Left ventricle myocardium inferior (tissue), 1 donor: ENCODE measurements at regions not wholly inside any gene's neighbourhood (a gene's known extent, or its start where the extent isn't known, plus 50 kb on each side); places are given as distances from the start of the nearest gene placed in this dataset.

Experiments used
- DNase-seq: peaks from one replicate; pipeline ENCODE4 v3.0.0-alpha.2; 2020
- H3K27ac ChIP-seq: fragments of 200-600 bp; replicated peaks from 2 replicates; pipeline ENCODE4 v1.8.0; 2021
- H3K27me3 ChIP-seq: fragments of 200-600 bp; 2 replicates; pipeline ENCODE4 v1.8.0; 2021; ENCODE audit warnings: low read depth
- H3K36me3 ChIP-seq: fragments of 200-600 bp; 2 replicates; pipeline ENCODE4 v1.8.0; 2021
- H3K4me1 ChIP-seq: fragments of 200-600 bp; 2 replicates; pipeline ENCODE4 v1.8.0; 2021
- H3K4me3 ChIP-seq: fragments of 200-600 bp; 2 replicates; pipeline ENCODE4 v1.8.0; 2021; ENCODE audit warnings: mild to moderate bottlenecking, moderate library complexity
- H3K9me3 ChIP-seq: fragments of 200-600 bp; replicated peaks from 2 replicates; pipeline ENCODE4 v1.8.0; 2021
- intact Hi-C: fragments of 100-400 bp; cut with micrococcal nuclease; formaldehyde crosslinking; loops from one replicate; pipeline ENCODE4 v1.11.0; 2022
- TF ChIP-seq, protein P1 (sequence below): fragments of 200-600 bp; IDR thresholded peaks from 2 replicates; pipeline ENCODE4 v1.8.0; 2021; ENCODE audit warnings: antibody characterized with exemption, mild to moderate bottlenecking, borderline replicate concordance
- donor health status: DM: no; HTN: yes; CAD: no; lungs with severe emphysema.

DNA sequence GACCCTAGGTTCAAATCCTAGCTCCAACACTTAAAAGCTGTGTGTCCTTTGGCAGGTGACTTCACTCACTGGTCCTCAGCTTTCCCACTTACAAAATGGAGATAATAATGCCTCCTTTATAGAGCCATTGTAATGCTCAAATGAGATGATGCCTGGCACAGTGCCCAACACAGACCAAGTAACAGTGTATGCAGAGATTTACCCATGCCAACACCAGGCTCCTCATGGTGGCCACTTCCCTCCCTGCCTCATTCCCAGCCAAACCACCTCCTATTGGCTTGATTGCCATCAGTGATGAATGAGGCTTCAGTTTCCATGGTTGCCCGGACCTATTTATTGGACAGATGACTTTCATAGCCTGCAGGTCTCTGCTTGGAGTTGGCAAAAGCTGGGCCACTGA lies 469.4 kb downstream of the CDK5RAP2 start:
- TF ChIP-seq, protein P1, sequence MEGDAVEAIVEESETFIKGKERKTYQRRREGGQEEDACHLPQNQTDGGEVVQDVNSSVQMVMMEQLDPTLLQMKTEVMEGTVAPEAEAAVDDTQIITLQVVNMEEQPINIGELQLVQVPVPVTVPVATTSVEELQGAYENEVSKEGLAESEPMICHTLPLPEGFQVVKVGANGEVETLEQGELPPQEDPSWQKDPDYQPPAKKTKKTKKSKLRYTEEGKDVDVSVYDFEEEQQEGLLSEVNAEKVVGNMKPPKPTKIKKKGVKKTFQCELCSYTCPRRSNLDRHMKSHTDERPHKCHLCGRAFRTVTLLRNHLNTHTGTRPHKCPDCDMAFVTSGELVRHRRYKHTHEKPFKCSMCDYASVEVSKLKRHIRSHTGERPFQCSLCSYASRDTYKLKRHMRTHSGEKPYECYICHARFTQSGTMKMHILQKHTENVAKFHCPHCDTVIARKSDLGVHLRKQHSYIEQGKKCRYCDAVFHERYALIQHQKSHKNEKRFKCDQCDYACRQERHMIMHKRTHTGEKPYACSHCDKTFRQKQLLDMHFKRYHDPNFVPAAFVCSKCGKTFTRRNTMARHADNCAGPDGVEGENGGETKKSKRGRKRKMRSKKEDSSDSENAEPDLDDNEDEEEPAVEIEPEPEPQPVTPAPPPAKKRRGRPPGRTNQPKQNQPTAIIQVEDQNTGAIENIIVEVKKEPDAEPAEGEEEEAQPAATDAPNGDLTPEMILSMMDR, result no peak
- Histone ChIP-seq H3K27ac (no peak overlapping the region), H3K36me3 (no peaks in the 10 kb centered on the region), H3K27me3 (peaks cover 34% of the 10 kb centered on the region), H3K9me3 (no peaks in the 10 kb centered on the region), H3K4me3 (no peak overlapping the region), H3K4me1 (no peaks in the 10 kb centered on the region)
- no peak for DNase-seq
- intact Hi-C loops, result no loop called here

- H3K27me3 ChIP-seq, result peaks cover 37% of the 10 kb centered on the region
- no peaks in the 10 kb centered on the region for H3K36me3 ChIP-seq
- H3K4me1 ChIP-seq, result no peaks in the 10 kb centered on the region
- TF ChIP-seq, protein P1, result no peak
- no peaks in the 10 kb centered on the region for H3K9me3 ChIP-seq
- no peak for DNase-seq
- intact Hi-C loops, result no loop called here
- H3K4me3 ChIP-seq, result no peak overlapping the region
- H3K27ac ChIP-seq, result no peak overlapping the region
Measured at GRCh38 chr9:120109242-120109641, 470.7 kb downstream of the CDK5RAP2 start.

- intact Hi-C loops, result no loop called here
- Histone ChIP-seq H3K36me3 (no peaks in the 10 kb centered on the region), H3K4me1 (no peaks in the 10 kb centered on the region), H3K27ac (no peak overlapping the region), H3K4me3 (no peak overlapping the region), H3K9me3 (no peaks in the 10 kb centered on the region), H3K27me3 (peaks cover 45% of the 10 kb centered on the region)
- TF ChIP-seq, protein P1, result no peak
- DNase-seq, result no peak
Measured at GRCh38 chr9:120107138-120107537, 472.8 kb downstream of the CDK5RAP2 start.

- intact Hi-C loops, result no loop called here
Measured at GRCh38 chr9:120104771-120105170, 475.2 kb downstream of the CDK5RAP2 start.

DNA sequence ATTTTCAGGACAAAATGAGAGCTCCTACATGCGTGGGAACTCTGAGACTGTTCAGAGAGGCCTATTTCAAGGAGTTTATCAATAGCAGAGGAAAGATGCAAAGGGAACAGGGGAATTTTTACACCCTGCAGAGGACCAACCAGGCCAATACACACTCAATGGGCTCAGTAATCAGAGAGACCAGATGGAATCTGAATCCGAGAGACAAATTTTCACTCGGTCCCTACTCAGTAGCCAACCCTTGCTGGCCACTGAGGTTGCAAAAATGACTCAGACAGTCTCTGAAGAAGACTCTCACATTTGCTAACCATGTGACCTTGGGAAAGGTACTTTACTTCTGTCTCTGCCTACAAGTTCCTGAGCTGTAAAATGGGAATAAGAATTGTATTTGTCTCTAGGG lies 479.4 kb downstream of the CDK5RAP2 start:
- Histone ChIP-seq H3K4me3 (no peak overlapping the region), H3K27ac (no peak overlapping the region), H3K27me3 (peaks cover 10% of the 10 kb centered on the region), H3K4me1 (no peaks in the 10 kb centered on the region), H3K9me3 (no peaks in the 10 kb centered on the region), H3K36me3 (no peaks in the 10 kb centered on the region)
- no peak for DNase-seq
- TF ChIP-seq, protein P1, result no peak
- intact Hi-C loops, result no loop called here

More at GRCh38 chr9:120104771-120105170, 475.2 kb downstream of the CDK5RAP2 start:
- Histone ChIP-seq H3K27ac (no peak overlapping the region), H3K4me3 (no peak overlapping the region), H3K4me1 (no peaks in the 10 kb centered on the region), H3K27me3 (peaks cover 33% of the 10 kb centered on the region), H3K36me3 (no peaks in the 10 kb centered on the region), H3K9me3 (no peaks in the 10 kb centered on the region)
- DNase-seq, result no peak
- TF ChIP-seq, protein P1, result no peak

DNA sequence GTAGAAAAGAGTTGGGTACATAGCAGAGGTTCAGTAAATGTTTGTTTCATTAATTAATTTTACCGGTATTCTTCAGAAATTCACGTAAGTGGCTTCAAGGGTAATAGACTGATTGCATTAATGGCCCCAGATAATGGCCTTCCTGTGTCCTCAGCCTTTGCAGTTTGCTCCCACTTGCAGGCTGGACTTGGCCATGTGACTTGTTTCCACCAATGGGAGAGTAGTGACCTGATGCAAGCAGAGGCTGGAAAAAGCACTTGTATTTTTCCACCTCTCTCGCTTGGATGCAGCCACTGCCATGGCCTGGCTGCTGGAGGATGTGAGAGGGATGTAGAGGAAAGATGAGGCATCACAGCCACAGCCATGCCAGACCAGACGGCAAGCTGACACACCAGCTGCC lies 480.9 kb downstream of the CDK5RAP2 start:
- Histone ChIP-seq H3K4me1 (no peaks in the 10 kb centered on the region), H3K27me3 (peaks cover 6% of the 10 kb centered on the region), H3K27ac (no peak overlapping the region), H3K36me3 (no peaks in the 10 kb centered on the region), H3K9me3 (no peaks in the 10 kb centered on the region), H3K4me3 (no peak overlapping the region)
- DNase-seq, result no peak
- TF ChIP-seq, protein P1, result no peak
- intact Hi-C loops, result no loop called here
